ENCODE measurements at regions not wholly inside any gene's neighbourhood (a gene's known extent, or its start where the extent isn't known, plus 50 kb on each side); places are given as distances from the start of the nearest gene placed in this dataset.

- no peak for TF ChIP-seq REST (IDR thresholded peaks at IDR 0.05)
- TF ChIP-seq CTCF (IDR thresholded peaks at IDR 0.05; ENCODE audit: low read depth, low read length, missing input control), result no peak
- no peak for TF ChIP-seq MAX (IDR thresholded peaks at IDR 0.05)
- TF ChIP-seq SP1 (IDR thresholded peaks at IDR 0.05), result no peak
- TF ChIP-seq YY1 (IDR thresholded peaks at IDR 0.05), result no peak
- TF ChIP-seq NR2F2 (IDR thresholded peaks at IDR 0.05), result no peak
- TF ChIP-seq ZBTB33 (IDR thresholded peaks at IDR 0.05), result no peak
These were observed 312.4 kb downstream of the RPAP3 start for GRCh38 chr12:47393403-47393790.
